ENCODE measurements at regions not wholly inside any gene's neighbourhood (a gene's known extent, or its start where the extent isn't known, plus 50 kb on each side); places are given as distances from the start of the nearest gene placed in this dataset.

DNA sequence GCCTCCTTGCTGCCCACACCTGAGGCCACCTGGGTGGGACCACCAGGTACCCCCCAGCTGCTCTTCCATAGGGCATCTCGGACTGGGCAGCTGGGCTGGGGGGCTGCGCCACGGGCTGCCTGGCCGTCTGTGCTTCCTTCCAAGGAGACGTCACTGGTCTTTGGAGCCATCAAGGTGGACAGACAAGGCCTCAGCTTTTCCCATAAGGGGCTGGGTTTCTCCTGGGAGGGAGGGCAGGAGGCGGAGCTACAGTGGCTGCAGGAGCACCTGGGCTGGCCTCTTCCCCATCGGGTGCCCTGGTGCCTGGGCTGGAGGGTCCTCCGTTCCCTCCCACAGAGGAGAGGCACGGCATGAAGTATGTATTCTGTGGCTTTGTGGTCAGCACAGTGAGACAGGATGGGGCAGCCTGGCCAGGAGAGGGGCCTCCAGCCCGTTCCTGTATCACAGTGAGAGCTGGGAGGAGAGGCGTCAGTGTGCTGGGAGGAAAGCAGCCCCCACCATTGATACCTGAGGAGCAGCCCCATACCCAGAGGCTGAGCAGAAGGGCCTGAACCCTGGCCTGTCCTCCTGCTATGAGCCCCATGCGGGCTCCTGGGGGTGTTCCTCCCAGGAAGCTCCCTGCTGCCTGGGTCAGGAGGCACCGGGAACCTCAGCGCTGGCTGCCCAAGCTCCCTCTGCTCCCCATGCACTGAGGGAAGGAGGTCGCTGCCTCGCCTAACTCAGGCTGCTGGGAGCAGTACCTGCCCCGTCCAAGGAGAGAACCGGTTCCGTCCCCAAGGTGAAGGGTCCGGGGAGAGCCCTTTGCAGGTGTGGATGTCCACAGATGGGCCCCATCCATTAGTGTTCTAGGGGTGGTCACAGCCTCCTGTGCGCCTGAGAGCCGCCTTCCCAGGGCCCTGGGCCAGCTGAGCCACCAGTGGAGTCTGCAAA lies 1075.0 kb downstream of the BRD1 start:
- no peaks in the 10 kb centered on the region for H3K9me3 ChIP-seq (ENCODE audit: insufficient read depth, low read depth, low read length)
- no peak overlapping the region for H3K27ac ChIP-seq (ENCODE audit: low read length)
- no peaks in the 10 kb centered on the region for H3K4me1 ChIP-seq (ENCODE audit: insufficient read depth, low read length)
- no peak overlapping the region for H3K9ac ChIP-seq (ENCODE audit: low read depth, low read length)
- no peak overlapping the region for H3K4me3 ChIP-seq (ENCODE audit: low read length)
- no peaks in the 10 kb centered on the region for H3K27me3 ChIP-seq (ENCODE audit: insufficient read depth, low read length)
- no peaks in the 10 kb centered on the region for H3K36me3 ChIP-seq (ENCODE audit: insufficient read depth, low read depth, low read length)

DNA sequence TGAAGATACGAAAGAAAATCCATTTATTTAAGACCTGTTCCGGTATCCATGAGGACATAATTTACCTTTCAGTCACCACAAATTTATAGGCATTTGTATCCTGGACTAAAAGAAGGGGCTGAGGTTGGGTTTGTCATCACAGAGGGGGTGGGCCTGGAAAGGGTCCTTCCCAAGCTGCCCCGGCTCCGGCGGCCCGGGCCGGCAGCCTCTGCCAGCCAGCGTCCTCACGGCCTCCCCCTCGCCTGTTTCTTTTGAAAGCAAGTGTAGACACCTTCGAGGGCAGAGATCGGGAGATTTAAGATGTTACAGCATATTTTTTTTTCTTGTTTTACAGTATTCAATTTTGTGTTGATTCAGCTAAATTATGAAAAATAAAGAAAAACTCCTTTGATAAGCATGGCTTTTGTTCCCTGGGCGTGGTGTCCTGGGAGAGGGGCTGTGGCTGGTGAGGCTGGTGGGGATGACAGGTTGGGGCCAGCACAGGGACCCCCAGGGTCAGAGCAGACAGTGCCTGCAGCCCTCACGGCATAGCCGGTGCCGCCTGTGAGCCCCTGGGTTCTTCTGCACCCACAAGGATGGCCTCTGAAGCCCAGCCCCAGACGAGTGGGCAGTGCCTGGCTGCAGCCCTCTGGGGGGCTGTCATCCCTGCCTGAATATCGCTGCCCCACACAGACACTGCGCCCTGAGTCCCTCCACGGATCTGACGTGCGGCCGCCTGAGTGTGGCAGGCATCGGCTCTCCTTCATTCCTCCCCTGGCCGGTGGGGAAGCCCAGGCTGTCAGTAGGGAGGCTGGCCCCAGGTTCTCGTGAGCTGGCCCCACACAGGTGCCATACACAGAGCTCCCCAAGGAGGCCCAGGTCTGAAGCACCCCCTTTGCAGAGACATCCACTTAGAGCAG lies 1075.9 kb downstream of the BRD1 start:
- Histone ChIP-seq H3K4me3 (ENCODE audit: low read length) (no peak overlapping the region), H3K9ac (ENCODE audit: low read depth, low read length) (no peak overlapping the region), H3K27me3 (ENCODE audit: insufficient read depth, low read length) (no peaks in the 10 kb centered on the region), H3K36me3 (ENCODE audit: insufficient read depth, low read depth, low read length) (no peaks in the 10 kb centered on the region), H3K4me1 (ENCODE audit: insufficient read depth, low read length) (no peaks in the 10 kb centered on the region), H3K27ac (ENCODE audit: low read length) (no peak overlapping the region), H3K9me3 (ENCODE audit: insufficient read depth, low read depth, low read length) (no peaks in the 10 kb centered on the region)

DNA sequence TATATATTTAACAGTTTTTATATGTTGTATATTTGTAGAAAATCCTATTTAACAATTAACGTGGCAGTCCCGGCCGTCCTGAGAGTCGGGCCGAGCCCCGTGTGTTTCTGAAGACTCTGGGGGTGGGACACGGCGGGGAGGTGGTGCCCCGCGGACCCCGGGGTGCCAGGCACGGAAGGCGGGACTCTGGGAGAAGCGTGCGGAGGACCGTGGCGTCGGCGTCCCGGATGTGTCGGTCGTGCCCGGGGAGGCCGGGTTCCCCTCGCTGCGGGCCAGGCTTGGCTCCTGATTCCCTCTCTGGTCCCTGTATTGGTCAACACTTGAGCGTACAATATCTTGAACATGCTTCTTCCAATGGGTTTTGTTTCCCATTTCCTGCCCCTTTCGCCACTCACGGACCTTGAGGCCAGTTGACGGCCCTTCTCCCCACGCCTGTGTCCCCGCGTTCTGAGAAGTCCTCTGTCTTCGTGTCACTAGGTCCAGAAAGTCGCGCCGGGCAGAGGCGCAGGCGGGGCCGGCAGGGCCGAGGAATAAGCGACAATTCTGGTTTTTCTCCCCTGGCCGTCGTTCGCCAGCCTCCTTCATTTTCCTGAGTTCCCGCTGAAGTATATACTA lies 1076.7 kb downstream of the BRD1 start:
- Histone ChIP-seq H3K4me3 (ENCODE audit: low read length) (no peak overlapping the region), H3K27me3 (ENCODE audit: insufficient read depth, low read length) (no peaks in the 10 kb centered on the region), H3K27ac (ENCODE audit: low read length) (no peak overlapping the region), H3K9ac (ENCODE audit: low read depth, low read length) (no peak overlapping the region), H3K36me3 (ENCODE audit: insufficient read depth, low read depth, low read length) (no peaks in the 10 kb centered on the region), H3K4me1 (ENCODE audit: insufficient read depth, low read length) (no peaks in the 10 kb centered on the region), H3K9me3 (ENCODE audit: insufficient read depth, low read depth, low read length) (no peaks in the 10 kb centered on the region)

DNA sequence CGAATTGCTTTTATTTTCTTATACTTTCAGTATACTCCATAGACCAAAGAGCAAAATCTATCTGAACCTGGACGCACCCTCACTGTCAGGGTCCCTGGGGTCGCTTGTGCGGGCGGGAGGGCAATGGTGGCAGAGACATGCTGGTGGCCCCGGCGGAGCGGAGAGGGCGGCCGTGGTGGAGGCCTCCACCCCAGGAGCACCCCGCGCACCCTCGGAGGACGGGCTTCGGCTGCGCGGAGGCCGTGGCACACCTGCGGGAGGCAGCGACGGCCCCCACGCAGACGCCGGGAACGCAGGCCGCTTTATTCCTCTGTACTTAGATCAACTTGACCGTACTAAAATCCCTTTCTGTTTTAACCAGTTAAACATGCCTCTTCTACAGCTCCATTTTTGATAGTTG lies 1077.4 kb downstream of the BRD1 start:
- Histone ChIP-seq H3K9ac (ENCODE audit: low read depth, low read length) (no peak overlapping the region), H3K4me3 (ENCODE audit: low read length) (no peak overlapping the region), H3K27me3 (ENCODE audit: insufficient read depth, low read length) (no peaks in the 10 kb centered on the region), H3K36me3 (ENCODE audit: insufficient read depth, low read depth, low read length) (no peaks in the 10 kb centered on the region), H3K4me1 (ENCODE audit: insufficient read depth, low read length) (no peaks in the 10 kb centered on the region), H3K9me3 (ENCODE audit: insufficient read depth, low read depth, low read length) (no peaks in the 10 kb centered on the region), H3K27ac (ENCODE audit: low read length) (no peak overlapping the region)

DNA sequence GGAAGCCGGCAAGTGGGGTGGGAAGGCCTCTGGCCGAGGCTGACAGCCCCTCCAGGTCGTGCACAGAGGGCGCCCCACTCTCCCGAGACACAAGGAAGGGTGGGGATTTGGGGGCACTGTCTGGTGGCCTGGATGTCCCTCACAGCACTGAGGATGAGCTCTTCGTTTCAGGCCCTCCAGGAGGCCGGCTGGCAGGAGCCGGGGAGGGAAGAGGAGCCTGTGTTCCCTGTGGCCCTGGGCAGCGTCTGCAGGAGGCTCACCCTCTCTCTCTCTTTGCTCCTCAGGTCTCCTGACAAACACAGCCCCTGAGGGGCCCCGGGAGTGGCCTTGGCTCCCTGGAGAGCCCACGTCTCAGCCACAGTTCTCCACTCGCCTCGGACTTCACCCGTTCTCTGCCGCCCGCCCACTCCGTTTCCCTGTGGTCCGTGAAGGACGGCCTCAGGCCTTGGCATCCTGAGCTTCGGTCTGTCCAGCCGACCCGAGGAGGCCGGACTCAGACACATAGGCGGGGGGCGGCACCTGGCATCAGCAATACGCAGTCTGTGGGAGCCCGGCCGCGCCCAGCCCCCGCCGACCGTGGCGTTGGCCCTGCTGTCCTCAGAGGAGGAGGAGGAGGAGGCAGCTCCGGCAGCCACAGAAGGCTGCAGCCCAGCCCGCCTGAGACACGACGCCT lies 1078.0 kb downstream of the BRD1 start:
- Histone ChIP-seq H3K4me1 (ENCODE audit: insufficient read depth, low read length) (no peaks in the 10 kb centered on the region), H3K9me3 (ENCODE audit: insufficient read depth, low read depth, low read length) (no peaks in the 10 kb centered on the region), H3K9ac (ENCODE audit: low read depth, low read length) (no peak overlapping the region), H3K36me3 (ENCODE audit: insufficient read depth, low read depth, low read length) (no peaks in the 10 kb centered on the region), H3K27me3 (ENCODE audit: insufficient read depth, low read length) (no peaks in the 10 kb centered on the region), H3K27ac (ENCODE audit: low read length) (no peak overlapping the region), H3K4me3 (ENCODE audit: low read length) (no peak overlapping the region)

DNA sequence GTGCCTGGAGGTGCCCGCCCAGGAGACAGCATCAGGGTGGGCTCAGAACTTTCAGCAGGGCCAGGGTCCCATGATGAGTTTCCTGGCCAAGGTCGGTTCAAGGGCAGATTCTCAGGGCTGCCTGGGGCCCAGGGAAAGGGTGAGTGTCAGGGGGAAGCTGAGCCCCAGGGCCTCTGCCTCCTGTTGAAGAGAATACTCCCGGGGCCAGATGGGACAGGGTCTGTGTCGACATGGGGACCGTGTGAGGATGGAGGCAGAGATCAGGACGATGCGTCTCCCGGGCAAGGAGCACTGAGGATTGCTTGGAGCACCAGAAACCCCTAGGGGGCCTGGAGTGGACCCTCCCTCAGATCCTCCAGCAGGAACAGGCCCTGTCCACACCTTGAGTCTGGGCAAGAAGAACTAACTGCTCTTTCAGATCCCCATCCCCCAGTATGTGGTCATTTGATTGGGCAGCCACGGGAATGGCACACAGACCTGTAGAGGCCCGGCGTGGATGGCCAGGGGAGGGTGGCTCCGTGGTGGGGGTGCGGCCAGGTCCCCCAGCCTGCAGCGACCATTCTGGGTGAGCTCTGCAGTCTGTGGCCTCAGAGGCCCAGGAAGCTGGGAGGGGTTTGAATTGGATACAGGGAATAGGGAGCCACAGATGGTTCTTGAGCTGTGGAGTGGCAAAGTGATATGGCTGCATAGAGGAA lies 1078.7 kb downstream of the BRD1 start:
- Histone ChIP-seq H3K4me1 (ENCODE audit: insufficient read depth, low read length) (no peaks in the 10 kb centered on the region), H3K27me3 (ENCODE audit: insufficient read depth, low read length) (no peaks in the 10 kb centered on the region), H3K4me3 (ENCODE audit: low read length) (no peak overlapping the region), H3K9ac (ENCODE audit: low read depth, low read length) (no peak overlapping the region), H3K9me3 (ENCODE audit: insufficient read depth, low read depth, low read length) (no peaks in the 10 kb centered on the region), H3K36me3 (ENCODE audit: insufficient read depth, low read depth, low read length) (no peaks in the 10 kb centered on the region), H3K27ac (ENCODE audit: low read length) (no peak overlapping the region)

DNA sequence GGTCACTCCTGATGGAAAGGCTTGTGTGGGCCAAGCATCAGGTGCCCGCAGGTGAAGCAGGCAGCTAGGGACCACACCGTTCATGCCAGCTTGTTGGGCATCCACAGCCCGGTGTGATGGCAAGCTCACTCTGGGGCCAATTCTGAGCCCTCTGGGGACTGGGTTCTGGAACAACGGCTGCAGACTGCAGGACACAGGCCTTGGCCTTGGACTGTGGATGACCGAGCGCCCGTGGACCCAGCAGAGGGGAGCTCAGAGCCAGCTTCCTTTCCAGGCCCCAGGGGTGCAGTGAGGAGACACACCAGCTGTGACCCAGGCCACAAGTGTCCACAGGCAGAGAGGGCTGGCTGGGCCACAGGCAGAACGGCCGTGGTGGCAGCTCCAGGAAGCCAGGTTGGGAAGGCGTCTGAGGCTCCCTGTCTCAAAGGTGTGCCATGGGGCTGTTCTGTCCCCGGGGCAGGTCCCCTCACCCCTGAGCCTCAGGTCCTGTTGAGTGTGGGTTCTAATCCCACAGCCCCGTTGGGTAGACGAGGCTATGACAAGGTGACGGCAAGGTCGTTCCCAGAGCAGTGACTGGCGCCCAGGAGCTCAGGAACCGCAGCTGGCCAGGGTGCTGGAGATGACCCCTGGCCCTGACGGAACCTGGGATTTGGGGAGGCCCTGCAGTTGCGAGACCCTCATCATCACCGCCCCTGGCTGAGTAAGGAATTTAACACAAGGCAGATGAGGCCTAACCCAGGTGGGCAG lies 1079.4 kb downstream of the BRD1 start:
- H3K9ac ChIP-seq (ENCODE audit: low read depth, low read length), result no peak overlapping the region
- no peak overlapping the region for H3K4me3 ChIP-seq (ENCODE audit: low read length)
- no peaks in the 10 kb centered on the region for H3K9me3 ChIP-seq (ENCODE audit: insufficient read depth, low read depth, low read length)
- H3K27ac ChIP-seq (ENCODE audit: low read length), result no peak overlapping the region
- H3K36me3 ChIP-seq (ENCODE audit: insufficient read depth, low read depth, low read length), result no peaks in the 10 kb centered on the region
- no peaks in the 10 kb centered on the region for H3K27me3 ChIP-seq (ENCODE audit: insufficient read depth, low read length)
- H3K4me1 ChIP-seq (ENCODE audit: insufficient read depth, low read length), result no peaks in the 10 kb centered on the region

DNA sequence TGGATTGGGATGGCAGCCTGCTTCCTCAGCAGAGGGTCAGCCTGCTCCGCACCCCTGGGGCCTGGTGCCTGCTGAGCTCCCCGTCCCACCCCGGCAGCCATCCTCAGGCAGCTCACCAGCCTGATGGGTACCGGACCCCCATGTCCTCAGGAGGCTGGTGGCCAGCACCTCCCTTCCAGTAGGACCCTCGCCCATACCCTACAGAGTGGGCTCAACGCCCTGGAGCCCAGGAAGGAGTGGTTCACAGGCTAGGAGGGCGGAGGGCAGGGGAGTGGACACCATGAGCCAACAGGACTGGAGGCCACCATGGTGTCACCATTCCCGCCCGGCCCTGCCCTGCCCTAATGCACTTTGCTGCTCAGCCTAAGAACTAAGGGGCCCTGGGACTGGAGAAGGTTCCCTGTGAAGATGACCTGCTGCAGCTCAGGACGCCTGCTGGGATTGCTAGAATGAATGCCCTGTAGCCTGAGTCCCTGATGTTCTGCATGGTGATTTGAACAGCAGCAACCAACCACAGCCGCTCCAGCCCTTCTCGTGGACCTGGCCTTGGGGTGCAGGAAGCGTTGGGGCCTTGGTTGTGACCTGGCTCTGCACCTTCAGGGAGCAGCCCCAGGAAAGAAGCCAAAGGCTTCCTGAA lies 1080.8 kb downstream of the BRD1 start:
- Histone ChIP-seq H3K9me3 (ENCODE audit: insufficient read depth, low read depth, low read length) (no peaks in the 10 kb centered on the region), H3K9ac (ENCODE audit: low read depth, low read length) (no peak overlapping the region), H3K4me1 (ENCODE audit: insufficient read depth, low read length) (no peaks in the 10 kb centered on the region), H3K27ac (ENCODE audit: low read length) (no peak overlapping the region), H3K36me3 (ENCODE audit: insufficient read depth, low read depth, low read length) (no peaks in the 10 kb centered on the region), H3K27me3 (ENCODE audit: insufficient read depth, low read length) (no peaks in the 10 kb centered on the region), H3K4me3 (ENCODE audit: low read length) (no peak overlapping the region)

DNA sequence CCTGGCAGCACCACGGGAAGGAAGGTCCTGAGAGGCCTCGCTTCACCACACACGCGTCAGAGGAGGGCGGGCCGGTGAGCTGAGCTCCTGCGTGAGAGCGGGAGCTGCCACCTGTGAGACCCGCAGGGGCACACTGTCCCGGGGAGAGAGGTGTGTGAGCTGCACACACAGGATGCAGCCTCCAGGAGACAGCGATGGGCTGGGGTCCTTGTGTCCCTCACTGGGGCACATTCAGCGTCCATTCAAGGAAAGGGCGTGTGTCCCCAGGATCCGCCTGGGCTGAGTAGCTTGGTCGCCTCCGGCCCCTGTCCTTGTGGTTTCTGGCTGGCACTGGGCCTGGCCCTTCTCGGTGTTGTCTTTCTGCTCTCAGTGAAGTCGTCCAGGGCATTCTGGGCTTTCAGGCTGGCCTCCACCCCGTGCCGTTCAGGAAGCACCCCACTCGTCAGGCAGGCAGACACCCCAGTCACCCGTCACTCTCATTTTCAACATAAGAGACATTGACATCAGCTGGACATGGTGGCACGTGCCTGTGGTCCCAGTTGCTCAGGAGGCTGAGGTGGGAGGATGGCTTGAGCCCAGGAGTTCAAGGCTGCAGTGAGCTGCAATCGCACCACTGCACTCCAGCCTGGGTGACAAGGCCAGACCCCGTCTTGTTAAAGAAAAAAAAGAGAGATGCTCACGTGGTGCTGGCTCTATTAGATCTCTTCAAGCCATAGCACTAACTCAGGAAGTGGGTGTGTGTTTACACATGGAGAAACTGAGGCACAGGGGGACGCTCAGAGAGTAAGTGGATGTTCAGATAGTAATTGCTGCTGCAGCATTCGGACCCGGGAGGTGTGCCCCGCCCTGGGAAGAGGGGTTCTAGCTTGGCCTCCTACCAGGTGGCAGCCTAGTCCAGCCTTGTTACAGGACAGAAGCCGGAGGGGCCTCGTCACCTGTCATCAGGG lies 1081.6 kb downstream of the BRD1 start:
- no peak overlapping the region for H3K4me3 ChIP-seq (ENCODE audit: low read length)
- no peaks in the 10 kb centered on the region for H3K27me3 ChIP-seq (ENCODE audit: insufficient read depth, low read length)
- no peaks in the 10 kb centered on the region for H3K36me3 ChIP-seq (ENCODE audit: insufficient read depth, low read depth, low read length)
- no peaks in the 10 kb centered on the region for H3K9me3 ChIP-seq (ENCODE audit: insufficient read depth, low read depth, low read length)
- H3K27ac ChIP-seq (ENCODE audit: low read length), result no peak overlapping the region
- no peak overlapping the region for H3K9ac ChIP-seq (ENCODE audit: low read depth, low read length)
- H3K4me1 ChIP-seq (ENCODE audit: insufficient read depth, low read length), result no peaks in the 10 kb centered on the region

All from iPS-20b (cell line).